ENCODE measurements at regions not wholly inside any gene's neighbourhood (a gene's known extent, or its start where the extent isn't known, plus 50 kb on each side); places are given as distances from the start of the nearest gene placed in this dataset.
"Not testable (repeated sequence)": the region's sequence is repeated elsewhere in the genome, so short reads cannot be mapped to it uniquely, and the experiment has no call there.

DNA sequence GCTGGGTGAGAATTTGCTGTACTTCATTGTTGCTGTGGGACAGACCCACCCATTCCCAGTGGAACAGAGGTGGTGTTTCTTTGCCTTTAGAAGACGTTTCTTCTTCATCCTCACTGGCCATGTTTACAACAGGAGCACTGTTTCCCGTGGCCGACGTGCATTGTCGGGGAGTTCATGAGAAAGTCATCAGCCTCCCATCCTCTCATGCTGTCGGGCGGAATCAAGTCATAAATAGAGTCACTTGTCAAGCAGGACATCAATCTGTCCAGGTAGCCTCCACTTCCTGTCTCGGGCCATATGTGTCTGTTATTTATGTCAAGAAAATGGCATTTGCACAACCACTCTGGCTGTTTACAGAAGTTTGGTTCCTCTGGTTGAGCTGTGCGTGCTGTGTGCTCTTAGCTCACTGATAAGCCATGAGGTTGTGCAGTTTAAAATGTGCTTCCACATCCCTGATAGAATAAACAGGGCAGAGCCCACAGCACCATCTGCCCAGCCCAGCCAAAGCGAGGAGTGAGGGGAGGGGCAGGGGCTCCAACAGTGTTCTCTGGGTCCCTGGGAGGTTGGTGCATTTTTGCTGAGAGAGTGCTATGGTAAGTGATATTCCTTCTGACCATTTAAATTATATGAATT, 401.9 kb upstream of the IRX2 start:
- H3K9me3 ChIP-seq: no peaks in the 10 kb centered on the region
- ChIA-PET POLR2A (no interaction called here), CTCF (no interaction called here)

DNA sequence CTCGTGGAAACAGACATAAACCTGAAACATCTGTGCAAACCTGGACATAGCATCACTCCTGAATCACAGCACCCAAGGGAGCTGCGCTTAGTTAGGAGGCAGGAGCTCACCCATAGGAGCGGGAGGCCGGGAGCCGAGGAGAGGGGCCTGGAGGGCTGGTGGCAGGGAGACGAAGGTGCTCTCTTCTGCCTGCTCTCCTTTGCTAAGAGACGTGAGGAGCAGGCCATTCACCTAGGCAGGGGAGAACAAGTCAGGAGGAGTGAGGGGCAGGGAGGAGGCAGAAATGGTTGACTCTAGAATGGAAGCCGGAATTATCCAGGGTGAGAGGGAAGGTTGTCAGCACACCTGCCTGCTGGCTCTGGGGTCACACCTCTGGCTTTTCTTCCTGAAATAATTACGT, 398.4 kb upstream of the IRX2 start:
- TF ChIP-seq EZH2phosphoT487 (IDR thresholded peaks at IDR 0.05; ENCODE audit: borderline replicate concordance, low read depth) (no peak), RAD21 (IDR thresholded peaks at IDR 0.05; ENCODE audit: low read length) (no peak), RXRA (IDR thresholded peaks at IDR 0.05; ENCODE audit: borderline replicate concordance, low read depth) (no peak), TCF12 (IDR thresholded peaks at IDR 0.05) (no peak), EP300 (IDR thresholded peaks at IDR 0.05; ENCODE audit: borderline replicate concordance in 1 of 2, low read depth in 1 of 2, low read length in 1 of 2) (no peak), SMC3 (IDR thresholded peaks at IDR 0.05; ENCODE audit: low read depth, low read length) (no peak), FOXM1 (IDR thresholded peaks at IDR 0.05; ENCODE audit: low read depth) (no peak), MEF2A (IDR thresholded peaks at IDR 0.05; ENCODE audit: borderline replicate concordance, low read depth) (no peak), MXI1 (IDR thresholded peaks at IDR 0.05; ENCODE audit: low read depth, low read length) (no peak), RFX5 (IDR thresholded peaks at IDR 0.05; ENCODE audit: low read length) (no peak)
- TF ChIP-seq, protein P1, sequence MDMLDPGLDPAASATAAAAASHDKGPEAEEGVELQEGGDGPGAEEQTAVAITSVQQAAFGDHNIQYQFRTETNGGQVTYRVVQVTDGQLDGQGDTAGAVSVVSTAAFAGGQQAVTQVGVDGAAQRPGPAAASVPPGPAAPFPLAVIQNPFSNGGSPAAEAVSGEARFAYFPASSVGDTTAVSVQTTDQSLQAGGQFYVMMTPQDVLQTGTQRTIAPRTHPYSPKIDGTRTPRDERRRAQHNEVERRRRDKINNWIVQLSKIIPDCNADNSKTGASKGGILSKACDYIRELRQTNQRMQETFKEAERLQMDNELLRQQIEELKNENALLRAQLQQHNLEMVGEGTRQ (IDR thresholded peaks at IDR 0.05; ENCODE audit: borderline replicate concordance, low read depth, low read length): no peak
- TF ChIP-seq, protein P2, sequence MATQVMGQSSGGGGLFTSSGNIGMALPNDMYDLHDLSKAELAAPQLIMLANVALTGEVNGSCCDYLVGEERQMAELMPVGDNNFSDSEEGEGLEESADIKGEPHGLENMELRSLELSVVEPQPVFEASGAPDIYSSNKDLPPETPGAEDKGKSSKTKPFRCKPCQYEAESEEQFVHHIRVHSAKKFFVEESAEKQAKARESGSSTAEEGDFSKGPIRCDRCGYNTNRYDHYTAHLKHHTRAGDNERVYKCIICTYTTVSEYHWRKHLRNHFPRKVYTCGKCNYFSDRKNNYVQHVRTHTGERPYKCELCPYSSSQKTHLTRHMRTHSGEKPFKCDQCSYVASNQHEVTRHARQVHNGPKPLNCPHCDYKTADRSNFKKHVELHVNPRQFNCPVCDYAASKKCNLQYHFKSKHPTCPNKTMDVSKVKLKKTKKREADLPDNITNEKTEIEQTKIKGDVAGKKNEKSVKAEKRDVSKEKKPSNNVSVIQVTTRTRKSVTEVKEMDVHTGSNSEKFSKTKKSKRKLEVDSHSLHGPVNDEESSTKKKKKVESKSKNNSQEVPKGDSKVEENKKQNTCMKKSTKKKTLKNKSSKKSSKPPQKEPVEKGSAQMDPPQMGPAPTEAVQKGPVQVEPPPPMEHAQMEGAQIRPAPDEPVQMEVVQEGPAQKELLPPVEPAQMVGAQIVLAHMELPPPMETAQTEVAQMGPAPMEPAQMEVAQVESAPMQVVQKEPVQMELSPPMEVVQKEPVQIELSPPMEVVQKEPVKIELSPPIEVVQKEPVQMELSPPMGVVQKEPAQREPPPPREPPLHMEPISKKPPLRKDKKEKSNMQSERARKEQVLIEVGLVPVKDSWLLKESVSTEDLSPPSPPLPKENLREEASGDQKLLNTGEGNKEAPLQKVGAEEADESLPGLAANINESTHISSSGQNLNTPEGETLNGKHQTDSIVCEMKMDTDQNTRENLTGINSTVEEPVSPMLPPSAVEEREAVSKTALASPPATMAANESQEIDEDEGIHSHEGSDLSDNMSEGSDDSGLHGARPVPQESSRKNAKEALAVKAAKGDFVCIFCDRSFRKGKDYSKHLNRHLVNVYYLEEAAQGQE (IDR thresholded peaks at IDR 0.05; ENCODE audit: low read depth, low read length): no peak
- no peaks in the 10 kb centered on the region for H3K9me2 ChIP-seq
- H3K4me2 ChIP-seq: no peak overlapping the region
- no peaks in the 10 kb centered on the region; the same call in 1 of the 2 replicates for H3K27me3 ChIP-seq (ENCODE audit: insufficient read depth)
- H4K20me1 ChIP-seq (ENCODE audit: insufficient read depth): no peaks in the 10 kb centered on the region
- no peaks in the 10 kb centered on the region for H3K9me3 ChIP-seq
- ChIA-PET CTCF (no interaction called here), POLR2A (no interaction called here)
- H3K36me3 ChIP-seq (replicated peaks in 1 of 2; ENCODE audit: control insufficient read depth in 1 of 2, insufficient read depth in 2 of 2, low read length in 1 of 2): no peaks in the 10 kb centered on the region
- no peaks in the 10 kb centered on the region for H3F3A ChIP-seq (replicated peaks; ENCODE audit: insufficient read depth)
- no peak for DNase-seq
- 2% methylated on average over 9 of the region's 9 CpGs for WGBS (ENCODE audit: low lambda C conversion rate)
- no peak overlapping the region for H3K9ac ChIP-seq
- H2AFZ ChIP-seq (ENCODE audit: low read depth): no peak overlapping the region
- H3K79me2 ChIP-seq (ENCODE audit: insufficient read depth): no peaks in the 10 kb centered on the region
- no peaks in the 10 kb centered on the region for H3K4me1 ChIP-seq (ENCODE audit: control insufficient read depth in 1 of 2, insufficient read depth in 2 of 2, low read depth in 1 of 2, low read length in 1 of 2)
- no peak overlapping the region for H3K4me3 ChIP-seq (ENCODE audit: low read depth in 2 of 2, low read length in 1 of 2)
- no peak overlapping the region for H3K27ac ChIP-seq (ENCODE audit: low read depth in 2 of 2, low read length in 1 of 2)

More for the DNA sequence above, 401.9 kb upstream of the IRX2 start:
- Histone ChIP-seq H4K20me1 (ENCODE audit: insufficient read depth) (no peaks in the 10 kb centered on the region), H3K4me1 (ENCODE audit: control insufficient read depth in 1 of 2, insufficient read depth in 2 of 2, low read depth in 1 of 2, low read length in 1 of 2) (no peaks in the 10 kb centered on the region), H3K4me2 (no peak overlapping the region), H3K4me3 (ENCODE audit: low read depth in 2 of 2, low read length in 1 of 2) (no peak overlapping the region), H3K9me2 (no peaks in the 10 kb centered on the region), H3K79me2 (ENCODE audit: insufficient read depth) (no peaks in the 10 kb centered on the region), H3K27ac (ENCODE audit: low read depth in 2 of 2, low read length in 1 of 2) (no peak overlapping the region), H2AFZ (ENCODE audit: low read depth) (no peak overlapping the region), H3K36me3 (replicated peaks in 1 of 2; ENCODE audit: control insufficient read depth in 1 of 2, insufficient read depth in 2 of 2, low read length in 1 of 2) (no peaks in the 10 kb centered on the region), H3F3A (replicated peaks; ENCODE audit: insufficient read depth) (no peaks in the 10 kb centered on the region), H3K27me3 (ENCODE audit: insufficient read depth) (no peaks in the 10 kb centered on the region; the same call in 1 of the 2 replicates), H3K9ac (no peak overlapping the region)
- TF ChIP-seq, protein P3, sequence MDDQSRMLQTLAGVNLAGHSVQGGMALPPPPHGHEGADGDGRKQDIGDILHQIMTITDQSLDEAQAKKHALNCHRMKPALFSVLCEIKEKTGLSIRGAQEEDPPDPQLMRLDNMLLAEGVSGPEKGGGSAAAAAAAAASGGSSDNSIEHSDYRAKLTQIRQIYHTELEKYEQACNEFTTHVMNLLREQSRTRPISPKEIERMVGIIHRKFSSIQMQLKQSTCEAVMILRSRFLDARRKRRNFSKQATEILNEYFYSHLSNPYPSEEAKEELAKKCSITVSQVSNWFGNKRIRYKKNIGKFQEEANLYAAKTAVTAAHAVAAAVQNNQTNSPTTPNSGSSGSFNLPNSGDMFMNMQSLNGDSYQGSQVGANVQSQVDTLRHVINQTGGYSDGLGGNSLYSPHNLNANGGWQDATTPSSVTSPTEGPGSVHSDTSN (IDR thresholded peaks at IDR 0.05): no peak
- TF ChIP-seq, protein P4, sequence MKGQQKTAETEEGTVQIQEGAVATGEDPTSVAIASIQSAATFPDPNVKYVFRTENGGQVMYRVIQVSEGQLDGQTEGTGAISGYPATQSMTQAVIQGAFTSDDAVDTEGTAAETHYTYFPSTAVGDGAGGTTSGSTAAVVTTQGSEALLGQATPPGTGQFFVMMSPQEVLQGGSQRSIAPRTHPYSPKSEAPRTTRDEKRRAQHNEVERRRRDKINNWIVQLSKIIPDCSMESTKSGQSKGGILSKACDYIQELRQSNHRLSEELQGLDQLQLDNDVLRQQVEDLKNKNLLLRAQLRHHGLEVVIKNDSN (IDR thresholded peaks at IDR 0.05; ENCODE audit: borderline replicate concordance, low read depth): no peak
- TF ChIP-seq, protein P5, sequence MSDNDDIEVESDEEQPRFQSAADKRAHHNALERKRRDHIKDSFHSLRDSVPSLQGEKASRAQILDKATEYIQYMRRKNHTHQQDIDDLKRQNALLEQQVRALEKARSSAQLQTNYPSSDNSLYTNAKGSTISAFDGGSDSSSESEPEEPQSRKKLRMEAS (IDR thresholded peaks at IDR 0.05; ENCODE audit: low read depth): no peak
- no peak for TF ChIP-seq MEF2A (IDR thresholded peaks at IDR 0.05; ENCODE audit: borderline replicate concordance, low read depth)
- DNase-seq: no peak
- 2% methylated on average over 10 of the region's 10 CpGs for WGBS (ENCODE audit: low lambda C conversion rate)

DNA sequence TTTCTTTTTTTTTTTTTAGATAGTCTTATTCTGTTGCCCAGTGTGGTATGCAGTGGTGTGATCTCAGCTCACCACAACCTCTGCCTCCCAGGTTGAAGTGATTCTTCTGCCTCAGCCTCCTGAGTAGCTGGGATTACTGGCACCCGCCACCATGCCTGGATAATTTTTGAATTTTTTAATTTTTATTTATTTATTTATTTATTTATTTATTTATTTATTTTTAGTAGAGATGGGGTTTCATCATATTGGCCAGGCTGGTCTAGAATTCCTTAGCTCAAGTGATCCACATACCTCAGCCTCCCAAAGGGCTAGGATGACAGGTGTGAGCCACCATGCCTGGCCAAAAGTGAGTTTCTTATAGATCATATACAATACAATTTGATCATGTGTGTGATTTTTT, 395.9 kb upstream of the IRX2 start:
- H3K4me3 ChIP-seq (ENCODE audit: low read depth in 2 of 2, low read length in 1 of 2); H3K4me1 ChIP-seq (ENCODE audit: control insufficient read depth in 1 of 2, insufficient read depth in 2 of 2, low read depth in 1 of 2, low read length in 1 of 2); POLR2A ChIA-PET; H3K4me2 ChIP-seq; H3F3A ChIP-seq (replicated peaks; ENCODE audit: insufficient read depth); H4K20me1 ChIP-seq (ENCODE audit: insufficient read depth); H3K27me3 ChIP-seq (ENCODE audit: insufficient read depth); DNase-seq; H2AFZ ChIP-seq (ENCODE audit: low read depth); CTCF ChIA-PET; H3K9me3 ChIP-seq; H3K9ac ChIP-seq; H3K9me2 ChIP-seq; H3K36me3 ChIP-seq (replicated peaks in 1 of 2; ENCODE audit: control insufficient read depth in 1 of 2, insufficient read depth in 2 of 2, low read length in 1 of 2); H3K79me2 ChIP-seq (ENCODE audit: insufficient read depth); H3K27ac ChIP-seq (ENCODE audit: low read depth in 2 of 2, low read length in 1 of 2): not testable (repeated sequence)
- WGBS (ENCODE audit: low lambda C conversion rate): 0% methylated on average over 1 of the region's 1 CpG
